ENCODE measurements at regions not wholly inside any gene's neighbourhood (a gene's known extent, or its start where the extent isn't known, plus 50 kb on each side); places are given as distances from the start of the nearest gene placed in this dataset.

DNA sequence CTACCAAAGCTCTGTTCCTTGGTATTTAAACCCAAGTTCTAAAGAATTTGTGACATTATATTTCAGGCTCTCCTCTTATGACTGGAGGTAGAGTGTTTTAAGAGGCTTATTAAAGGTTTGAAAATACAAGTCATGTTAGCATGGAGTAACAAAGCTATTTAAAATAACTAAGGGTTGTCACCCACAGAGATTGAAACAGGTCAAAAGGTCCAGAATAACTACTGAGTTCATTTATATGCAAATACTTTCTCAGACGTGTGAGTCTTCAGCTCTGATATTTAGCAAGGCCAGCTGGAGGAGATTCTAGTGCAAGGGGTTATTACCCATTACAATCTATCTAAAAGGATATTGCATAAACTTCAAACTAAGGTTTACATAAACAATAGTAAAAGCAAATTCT is 1538.8 kb upstream of the CDH8 start:
- DNase-seq: no peak

DNA sequence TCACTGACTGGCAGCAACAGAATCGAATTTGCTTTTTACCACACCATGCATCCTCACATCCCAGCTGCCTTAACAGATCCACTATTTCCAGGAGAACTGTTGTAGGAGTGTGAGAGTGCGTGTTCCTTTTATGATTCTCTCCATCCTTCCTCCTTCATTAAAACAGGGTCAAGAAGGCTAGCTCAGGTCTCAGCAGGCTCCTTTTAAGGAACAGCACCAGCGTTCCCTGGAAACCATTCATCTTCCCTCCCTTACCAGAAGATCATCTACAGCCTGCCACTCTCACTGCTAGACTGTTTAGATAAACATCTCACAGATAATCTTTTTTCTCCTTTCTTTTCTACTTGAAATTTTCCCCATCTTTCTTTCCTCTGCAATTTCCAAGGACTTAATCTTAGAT is 1531.9 kb upstream of the CDH8 start:
- no peak for DNase-seq

DNA sequence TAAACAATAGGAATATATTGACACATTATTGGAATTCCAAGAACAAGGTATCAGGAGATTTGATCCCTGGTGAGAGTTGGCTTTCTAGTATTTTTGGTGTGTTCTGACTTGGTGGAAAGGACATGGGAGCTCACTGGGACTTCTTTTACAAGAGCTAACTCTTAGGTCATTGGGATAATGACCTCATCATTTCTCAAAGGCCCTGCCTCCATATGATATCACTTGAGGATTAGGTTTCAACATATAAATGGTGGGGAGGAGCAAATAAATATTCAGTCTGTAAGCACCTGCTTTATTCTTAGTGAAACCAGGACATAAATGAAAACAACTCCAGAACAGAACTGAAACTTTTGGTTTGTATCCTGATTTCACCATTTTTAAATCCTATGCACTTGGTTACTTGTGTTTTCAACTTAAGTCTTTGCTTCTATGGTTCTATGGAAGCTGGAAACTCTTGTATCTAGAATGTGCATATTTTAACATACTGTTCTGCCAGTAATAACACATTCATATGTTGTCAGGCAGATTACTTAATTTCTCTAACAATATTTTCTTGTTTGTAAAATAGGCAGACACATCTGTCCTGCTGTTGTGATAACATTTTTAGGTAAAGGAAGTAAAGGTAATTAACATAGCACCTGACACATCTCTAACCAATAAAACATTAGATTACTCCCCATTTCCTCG is 1527.7 kb upstream of the CDH8 start:
- no peak for DNase-seq

DNA sequence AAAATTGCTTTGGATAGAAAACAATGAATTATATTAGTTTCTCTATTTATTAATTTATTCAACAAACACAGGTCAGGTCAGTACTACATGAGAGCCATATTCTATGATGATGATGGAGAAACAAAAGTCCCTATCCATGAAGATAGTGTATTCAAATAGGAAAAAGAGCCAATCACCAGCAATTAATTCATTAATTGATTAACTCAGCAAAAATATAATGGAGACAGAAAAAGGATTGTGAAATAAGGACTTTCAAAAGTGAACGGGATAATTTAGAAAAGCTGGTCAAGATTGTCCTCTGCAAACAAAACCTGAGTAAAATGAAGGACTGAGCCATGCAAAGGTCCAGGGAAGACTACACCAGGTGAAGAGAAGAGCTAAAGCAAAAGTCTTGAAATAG is 1517.7 kb upstream of the CDH8 start:
- DNase-seq: no peak

DNA sequence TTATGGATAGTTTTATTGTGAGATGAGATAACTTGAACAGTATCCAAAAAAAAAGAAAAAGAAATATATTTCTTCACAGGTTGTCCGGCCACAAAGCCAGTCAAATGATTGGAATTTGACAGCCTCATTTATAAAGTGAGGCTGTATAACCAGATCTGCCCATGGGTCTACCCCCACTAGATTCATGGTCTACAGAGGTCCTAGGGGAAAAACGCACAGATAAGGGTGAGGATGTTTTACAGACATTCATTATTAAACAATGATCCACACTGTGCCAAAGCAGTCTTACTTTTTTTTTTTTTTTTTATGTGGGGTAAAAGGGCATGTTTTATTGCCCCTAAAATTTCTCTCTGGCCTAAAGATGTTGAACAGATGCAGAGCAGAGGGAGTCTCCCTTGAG is 1503.0 kb upstream of the CDH8 start:
- no peak for DNase-seq

DNA sequence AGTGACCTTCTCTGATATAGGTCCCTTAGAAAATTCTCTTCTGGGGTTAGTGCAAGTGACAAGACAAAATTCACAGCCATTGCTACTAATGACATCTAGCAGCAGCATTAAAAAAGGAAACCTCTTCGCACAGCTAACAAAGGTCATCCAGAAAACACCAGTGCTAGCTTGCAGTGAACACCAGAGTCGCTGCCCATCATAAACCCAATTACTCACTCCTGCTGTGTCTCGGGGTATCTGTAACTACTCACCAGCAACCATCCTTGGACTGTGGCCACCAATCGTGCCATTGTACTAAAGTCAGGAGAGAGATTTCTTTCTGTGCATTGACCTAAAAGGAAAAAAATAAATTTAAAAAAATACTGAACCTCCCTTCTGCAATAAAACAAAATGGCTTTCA is 1494.7 kb upstream of the CDH8 start:
- DNase-seq: no peak

DNA sequence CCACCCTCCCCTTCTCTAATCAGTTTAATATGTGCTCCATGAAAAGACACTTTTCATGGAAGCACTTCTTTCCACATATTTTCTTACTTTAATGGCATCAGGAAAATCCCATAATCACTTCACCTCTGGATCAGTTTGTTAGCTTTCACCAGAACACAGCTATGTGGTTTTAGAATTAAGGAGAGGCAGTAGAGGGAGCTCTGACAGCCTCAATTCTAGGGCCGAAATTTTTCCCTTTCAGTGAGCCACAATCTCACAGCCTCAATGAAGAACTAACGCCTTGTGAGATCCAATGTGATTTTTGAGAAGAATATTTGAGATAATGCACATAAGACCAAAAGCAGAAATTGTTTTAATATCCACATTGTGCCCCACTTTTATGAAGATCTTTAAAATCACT is 1494.0 kb upstream of the CDH8 start:
- no peak for DNase-seq

DNA sequence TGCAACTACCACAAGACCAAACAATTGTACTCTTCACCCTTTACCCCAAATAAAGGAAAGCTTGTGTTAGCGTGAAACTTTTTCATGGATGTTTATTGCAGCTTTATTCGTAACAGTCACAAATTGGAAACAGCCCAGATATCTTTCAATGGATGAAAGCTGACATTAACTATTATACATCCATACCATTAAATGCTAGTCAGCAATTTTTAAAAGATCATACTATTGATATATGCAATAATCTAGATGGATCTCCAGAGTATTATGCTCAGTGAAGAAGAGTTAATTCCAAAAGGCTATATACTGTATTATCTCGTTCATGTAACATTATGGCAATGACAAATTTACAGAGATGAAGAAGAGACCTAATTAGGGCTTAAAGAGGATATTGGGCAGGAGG is 1491.2 kb upstream of the CDH8 start:
- no peak for DNase-seq

DNA sequence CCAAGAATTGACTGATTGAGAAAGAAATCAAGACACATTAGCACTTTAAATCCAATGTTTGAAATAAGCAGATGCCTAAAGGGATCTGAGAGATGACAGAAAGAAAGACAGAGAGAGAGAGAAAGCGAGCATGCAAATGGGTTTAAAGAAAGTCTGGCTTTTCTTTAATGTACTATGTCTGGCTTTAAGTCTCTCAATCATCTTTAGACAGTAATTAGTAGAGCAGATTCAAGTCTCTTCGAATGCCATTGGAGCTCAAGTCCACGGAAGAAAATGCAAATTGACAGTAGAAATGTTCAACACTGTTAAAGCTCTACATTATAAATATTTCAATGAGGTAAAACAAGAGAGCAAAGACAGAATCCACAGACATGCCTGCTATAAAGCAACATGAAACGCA is 1480.2 kb upstream of the CDH8 start:
- no peak for DNase-seq

DNA sequence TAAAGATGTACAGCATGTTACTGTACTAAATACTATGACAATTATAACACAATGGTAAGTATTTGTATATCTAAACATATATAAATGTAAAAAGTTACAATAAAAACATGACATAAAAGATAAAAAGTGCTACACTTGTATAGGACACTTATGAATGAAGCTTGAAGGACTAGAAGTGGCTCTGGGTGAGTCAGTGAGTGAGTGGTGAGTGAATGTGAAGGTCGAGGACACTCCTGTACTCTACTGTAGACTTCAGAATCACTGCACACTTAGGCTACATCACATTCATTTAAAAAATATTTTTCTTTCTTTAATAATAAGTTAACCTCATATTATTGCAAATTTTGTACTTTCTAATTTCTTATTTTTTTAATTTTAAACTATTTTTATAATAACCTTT is 1476.7 kb upstream of the CDH8 start:
- DNase-seq: no peak

DNA sequence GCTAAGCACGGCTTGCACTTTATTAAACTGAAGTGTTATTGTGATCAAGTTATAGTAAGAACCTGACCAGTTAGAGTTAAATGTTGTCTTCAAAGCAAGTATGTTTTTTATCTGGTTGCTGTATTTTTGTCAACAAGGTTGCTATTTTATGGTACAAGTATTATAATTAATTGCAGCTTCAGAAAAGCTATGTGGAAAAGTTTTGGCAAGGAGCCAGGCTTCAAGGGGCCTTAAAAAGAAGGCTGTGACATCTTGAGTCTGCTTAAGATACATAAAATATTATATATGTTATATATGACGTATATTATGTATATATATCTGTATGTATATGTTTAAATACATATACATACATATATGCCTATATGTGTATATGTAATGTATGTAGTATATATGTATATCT is 1461.2 kb upstream of the CDH8 start:
- DNase-seq: no peak

DNA sequence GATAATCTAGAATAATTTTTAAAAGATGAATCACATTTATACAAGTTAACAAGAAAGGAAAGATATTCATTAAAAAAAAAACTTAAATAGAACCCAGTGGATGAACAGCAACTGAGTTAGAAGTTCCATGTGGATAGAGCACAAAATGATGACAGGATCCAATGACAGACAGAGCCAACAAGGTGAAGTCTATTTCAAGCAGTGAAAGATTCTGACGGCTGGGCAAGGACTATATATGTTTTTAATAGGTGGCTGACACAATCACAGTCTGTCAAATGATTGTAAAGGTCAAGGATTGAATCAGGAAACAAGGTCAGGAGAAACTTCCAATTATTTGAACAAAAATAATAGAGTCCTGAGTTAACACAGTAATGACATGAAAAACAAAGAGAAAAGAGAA is 1460.0 kb upstream of the CDH8 start:
- no peak for DNase-seq

DNA sequence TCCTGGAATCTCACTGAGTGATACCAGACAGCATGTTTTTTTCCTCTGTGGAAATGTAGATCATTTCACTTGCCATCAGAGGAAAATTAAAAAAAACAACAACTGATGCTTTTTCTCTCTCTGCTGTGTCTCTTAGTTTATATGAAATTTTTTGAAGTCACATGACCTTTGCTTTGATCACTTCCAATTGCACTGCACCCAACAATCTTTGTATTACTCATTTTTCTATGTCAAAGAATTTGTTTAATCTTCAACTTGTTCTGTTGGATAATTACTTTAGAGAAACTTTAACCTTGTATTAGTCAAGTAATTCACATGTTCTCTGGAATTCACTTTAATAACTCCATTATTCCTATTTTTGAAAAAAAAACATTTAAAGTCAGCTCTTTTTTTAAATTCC is 1452.7 kb upstream of the CDH8 start:
- DNase-seq: no peak

DNA sequence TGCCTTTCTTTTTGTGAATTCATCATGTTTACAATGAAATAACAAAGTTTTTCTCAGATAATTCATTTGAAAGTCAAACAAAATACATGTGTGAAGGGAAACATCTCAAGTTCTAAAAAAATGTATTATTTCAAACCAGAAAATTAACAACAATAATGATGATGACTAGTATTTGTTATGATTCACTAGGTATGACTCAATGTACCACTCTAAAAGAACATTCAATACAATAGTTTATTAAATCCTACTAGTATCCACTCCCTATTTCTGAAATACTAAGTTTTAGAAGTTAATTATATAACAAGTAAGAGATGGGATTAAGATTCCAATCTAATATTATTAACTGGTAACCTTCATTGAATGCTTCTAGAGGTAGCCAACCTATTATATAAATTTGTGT is 1444.8 kb upstream of the CDH8 start:
- no peak for DNase-seq

DNA sequence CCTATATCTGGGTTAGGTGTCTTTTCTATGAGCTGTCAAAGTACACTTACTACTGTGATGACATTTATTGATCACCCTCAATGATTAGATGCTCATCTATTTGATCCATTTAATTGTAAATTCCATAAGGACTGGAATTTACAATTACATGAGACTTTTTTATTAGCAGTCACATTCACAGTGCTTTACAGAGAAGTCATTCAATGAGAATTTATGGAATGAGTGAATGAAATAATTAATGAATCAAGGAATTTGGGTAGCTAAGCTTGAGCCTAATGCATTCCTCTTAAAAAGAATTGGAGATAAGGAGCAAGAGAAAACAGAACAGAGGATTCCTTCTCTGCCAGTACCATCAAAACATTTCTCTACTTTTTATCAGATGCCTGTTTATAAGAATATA is 1437.5 kb upstream of the CDH8 start:
- DNase-seq: no peak

DNA sequence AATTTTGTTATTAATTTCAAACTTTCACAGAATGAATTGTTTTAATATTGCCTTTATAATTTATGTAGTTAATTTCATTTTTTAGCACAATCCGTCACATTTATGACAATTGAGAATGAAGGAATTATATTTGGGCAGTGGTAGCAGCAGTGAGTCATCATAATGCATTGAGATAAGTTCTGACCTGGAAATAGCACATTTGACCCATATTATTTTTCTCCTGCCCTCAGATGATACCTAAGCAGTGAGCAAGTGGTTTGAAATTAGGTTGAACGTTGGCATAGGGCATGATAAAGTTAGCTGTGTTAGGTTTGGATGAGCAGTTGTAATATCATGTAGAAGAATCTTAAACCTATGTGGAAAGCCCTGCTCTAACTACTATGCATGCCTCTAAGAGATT is 1431.3 kb upstream of the CDH8 start:
- DNase-seq: no peak

DNA sequence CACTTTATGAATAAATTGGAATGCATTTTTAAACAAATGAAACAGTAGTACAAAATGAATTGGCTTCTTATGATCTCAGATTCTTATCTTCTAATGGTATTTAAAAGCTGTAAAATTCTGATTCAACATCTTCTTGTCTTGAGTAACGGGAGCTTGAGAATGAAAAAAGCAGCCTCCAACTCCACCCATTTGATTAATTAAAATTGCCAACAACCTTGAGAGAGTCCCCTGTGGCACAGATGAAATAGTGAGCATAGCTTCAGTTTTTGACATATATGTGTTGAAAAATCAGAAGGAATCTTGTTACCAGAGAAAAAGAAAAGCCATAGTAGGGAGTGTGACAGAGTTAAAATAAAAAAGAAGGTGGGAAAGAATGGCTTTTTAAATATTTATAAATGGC is 1426.1 kb upstream of the CDH8 start:
- no peak for DNase-seq

DNA sequence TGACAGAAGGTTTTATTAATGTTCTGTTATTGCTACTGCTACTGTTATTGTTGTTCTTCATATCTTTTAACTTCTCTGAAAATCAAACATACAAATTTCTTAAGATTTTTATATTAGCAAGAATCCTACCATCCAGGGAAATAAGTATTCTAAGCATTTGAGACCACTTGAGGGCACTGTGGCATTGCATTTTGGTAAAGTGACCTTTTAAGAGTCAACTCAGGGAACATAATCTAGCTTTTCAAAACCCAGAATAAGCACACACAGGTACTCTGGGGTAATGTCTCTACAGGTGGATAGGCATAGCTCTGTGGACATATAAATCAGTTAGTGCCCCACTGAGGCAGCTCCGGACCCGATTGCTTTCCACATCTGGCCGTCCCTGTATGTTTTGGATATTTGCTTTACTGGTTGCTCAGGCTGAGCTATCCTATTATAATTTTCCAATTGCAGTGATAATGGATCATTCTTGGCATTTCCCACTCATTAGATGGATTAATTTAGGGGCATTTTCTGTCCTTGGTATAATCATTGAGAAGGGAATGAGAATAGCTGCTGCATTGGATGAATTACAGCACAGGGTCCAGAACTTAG is 1425.1 kb upstream of the CDH8 start:
- DNase-seq: no peak

DNA sequence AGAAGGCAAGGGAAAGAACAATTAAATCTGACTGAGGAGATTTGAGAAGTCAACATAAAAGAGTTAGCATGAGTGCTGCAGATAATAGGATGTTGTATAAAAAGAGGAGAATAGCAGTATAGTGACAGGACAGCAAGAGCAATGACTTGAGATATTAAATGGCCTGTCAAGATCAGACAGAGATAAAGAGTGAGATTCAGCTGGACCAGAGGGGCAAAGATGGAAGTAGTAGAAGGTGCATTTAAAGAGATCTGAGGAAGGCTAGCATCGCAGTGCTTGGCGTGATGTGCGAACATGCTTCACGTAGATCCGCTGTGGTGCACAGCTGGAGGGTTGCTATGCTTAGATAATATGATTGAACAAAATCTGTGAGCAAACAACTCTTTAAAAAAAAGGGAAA is 1422.6 kb upstream of the CDH8 start:
- DNase-seq: no peak

DNA sequence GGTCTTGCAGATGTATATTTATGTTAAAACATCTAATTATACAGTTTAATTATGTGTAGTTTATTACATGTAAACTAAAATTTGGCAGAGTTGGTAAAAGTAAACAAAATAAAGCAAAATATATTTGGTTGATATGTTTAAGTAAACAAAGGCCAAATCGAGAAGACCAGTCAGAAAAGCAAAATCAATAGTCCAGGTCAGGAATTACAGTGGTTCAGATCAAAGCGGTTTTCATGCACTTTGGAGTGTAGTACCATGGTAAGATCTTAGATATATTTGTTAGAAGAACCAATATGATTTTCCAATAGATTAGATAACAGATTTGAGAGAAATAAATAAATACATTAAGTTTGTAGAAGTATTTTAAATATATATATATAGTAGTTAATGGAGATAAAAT is 1421.6 kb upstream of the CDH8 start:
- DNase-seq: no peak

DNA sequence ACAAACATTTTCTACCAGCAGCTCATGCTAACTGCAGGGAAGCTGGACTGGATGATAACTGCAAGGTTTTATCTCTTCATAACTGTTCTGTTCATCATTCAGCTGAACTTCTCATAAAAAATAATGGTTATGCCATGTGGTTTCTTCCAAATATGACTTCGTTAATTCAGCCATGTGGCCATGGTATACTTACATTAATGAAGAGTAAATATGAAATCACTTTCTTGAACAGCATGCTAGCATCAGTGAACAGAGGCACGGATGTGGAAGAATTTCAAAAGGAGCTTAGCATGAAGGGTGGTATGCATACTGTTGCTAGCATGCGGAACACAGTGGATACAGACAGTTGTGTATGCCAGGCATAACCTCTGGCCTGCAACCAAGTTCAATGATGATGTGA is 1417.0 kb upstream of the CDH8 start:
- no peak for DNase-seq

DNA sequence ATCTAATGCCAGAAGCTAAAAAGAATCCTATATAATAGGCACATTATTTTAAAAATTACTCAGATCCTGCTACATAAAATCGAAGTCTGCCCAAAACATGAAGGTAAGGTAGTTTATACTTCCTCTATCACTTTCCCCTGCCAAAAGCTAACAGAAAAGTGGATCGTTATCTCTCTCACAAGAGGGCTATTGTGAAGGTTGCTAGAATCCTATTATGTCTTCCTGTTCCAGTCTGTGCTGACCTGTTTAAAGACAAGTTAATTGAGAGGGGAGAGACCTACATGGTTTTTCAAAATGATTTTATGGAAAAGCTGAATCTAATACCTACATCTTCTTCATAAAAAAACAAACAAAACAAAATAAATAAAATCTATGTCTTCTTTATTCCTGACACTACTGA is 1410.9 kb upstream of the CDH8 start:
- DNase-seq: no peak

DNA sequence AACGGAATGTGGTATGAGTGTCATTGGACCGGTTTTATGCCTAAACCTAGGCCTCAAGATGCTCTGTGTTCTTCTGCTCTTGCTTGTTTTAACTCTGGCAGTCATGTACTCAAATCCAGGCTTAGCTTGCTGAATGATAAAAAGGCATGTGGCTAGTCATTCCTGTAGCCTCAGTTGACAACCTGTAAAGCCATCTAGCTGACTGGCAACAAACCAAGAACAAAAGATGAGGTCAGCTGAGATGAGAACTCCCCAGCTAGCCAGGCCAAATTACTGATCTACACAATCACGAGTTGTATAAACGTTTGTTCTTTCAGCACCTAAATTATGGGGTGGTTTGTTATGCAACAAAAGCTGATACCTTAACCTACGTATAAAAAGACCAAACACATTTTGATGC is 1406.0 kb upstream of the CDH8 start:
- no peak for DNase-seq

DNA sequence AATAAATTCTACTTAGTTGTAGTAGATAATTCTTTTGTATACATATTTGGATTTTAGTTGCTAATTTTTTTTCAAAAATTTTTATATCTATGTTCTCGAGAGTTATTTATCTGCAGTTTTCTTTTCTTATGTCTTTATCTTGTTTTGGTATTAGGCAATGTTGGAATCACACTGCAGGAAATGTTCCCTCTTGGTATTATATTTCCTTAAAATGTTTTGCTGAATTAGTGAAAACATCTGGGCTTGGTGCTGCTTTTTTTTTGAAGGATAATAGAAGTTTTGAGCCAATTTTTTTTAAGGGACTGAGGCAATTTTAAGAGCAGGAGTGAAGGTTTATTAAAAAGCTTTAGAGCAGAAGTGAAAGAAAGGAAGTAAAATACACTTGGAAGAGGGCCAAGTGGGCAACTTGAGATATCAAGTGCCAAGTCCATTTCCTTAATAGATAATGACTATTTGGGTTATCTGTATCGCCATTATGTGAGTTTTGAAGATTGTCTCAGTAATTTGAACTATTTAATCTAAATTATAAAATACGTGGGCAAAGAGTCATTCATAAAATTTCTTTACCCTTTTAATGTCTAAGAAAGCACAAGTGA is 1390.1 kb upstream of the CDH8 start:
- DNase-seq: no peak

DNA sequence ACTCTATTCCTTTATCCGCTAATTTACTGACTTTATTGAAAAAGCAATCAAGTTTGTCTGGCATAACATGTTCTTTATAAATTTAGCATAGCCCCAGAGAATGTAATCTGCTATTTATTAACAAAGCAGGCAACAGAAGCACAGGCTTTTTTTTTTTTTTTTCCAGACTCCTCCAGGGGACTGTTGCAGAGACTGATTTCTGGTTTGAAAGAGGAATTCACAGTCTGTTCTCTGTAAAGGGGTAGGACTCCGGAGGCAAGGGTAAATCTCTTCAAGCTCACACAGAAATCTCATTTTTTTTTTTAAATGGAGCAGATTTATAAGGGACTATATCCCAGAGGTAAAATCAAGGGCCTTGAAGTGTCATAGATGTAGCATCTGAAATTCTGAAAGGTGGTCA is 1386.5 kb upstream of the CDH8 start:
- DNase-seq: no peak
